Activated CD8-positive, alpha-beta memory T cell treated with anti-CD3 and anti-CD28 coated beads, Interleukin-2, amount 10 ng/mL, durations not matched to agents 7 days and 5 days (primary cell): ENCODE measurements at regions not wholly inside any gene's neighbourhood (a gene's known extent, or its start where the extent isn't known, plus 50 kb on each side); places are given as distances from the start of the nearest gene placed in this dataset.
"Not testable (repeated sequence)": the region's sequence is repeated elsewhere in the genome, so short reads cannot be mapped to it uniquely, and the experiment has no call there.

Experiments used
- ATAC-seq: fragments of 150-1000 bp; cut with Tn5 transposase; one replicate; pipeline ENCODE4 v1.10.0; 2021; ENCODE audit warnings: moderate library complexity
- CTCF ChIA-PET: fragments of 350-600 bp; sonication (Branson Sonifier 250); formaldehyde crosslinking; loops from one replicate; lab custom pipeline; 2021; ENCODE audit warnings: antibody characterized with exemption; lab: Charles Lee
- DNase-seq: peaks from one replicate; pipeline ENCODE4 v3.0.0-alpha.2; 2020
- H3K27ac Mint-ChIP-seq: one replicate; pipeline ENCODE4 v1.8.0; 2021; ENCODE audit warnings: mild to moderate bottlenecking, mixed read lengths
- H3K27me3 Mint-ChIP-seq: one replicate; pipeline ENCODE4 v1.8.0; 2021; ENCODE audit warnings: mixed read lengths
- H3K36me3 Mint-ChIP-seq: one replicate; pipeline ENCODE4 v1.8.0; 2021; ENCODE audit warnings: mild to moderate bottlenecking, mixed read lengths
- H3K4me1 Mint-ChIP-seq: one replicate; pipeline ENCODE4 v1.8.0; 2021; ENCODE audit warnings: mixed read lengths
- H3K4me3 Mint-ChIP-seq: one replicate; pipeline ENCODE4 v1.8.0; 2021; ENCODE audit warnings: mild to moderate bottlenecking, moderate library complexity, mixed read lengths
- H3K9me3 Mint-ChIP-seq: one replicate; pipeline ENCODE4 v1.8.0; 2022; ENCODE audit warnings: low read depth, mixed read lengths

- Mint-ChIP-seq H3K4me3 (no peak overlapping the region), H3K36me3 (peaks cover 20% of the 10 kb centered on the region), H3K9me3 (peaks cover 5% of the 10 kb centered on the region), H3K27me3 (peaks cover 2% of the 10 kb centered on the region), H3K27ac (peak overlapping the region; percentile 77), H3K4me1 (peaks cover 65% of the 10 kb centered on the region)
- DNase-seq (no peak), ATAC-seq (no peak)
- CTCF ChIA-PET = interaction anchor here (1.0 to 2.2 kb wide), 8 partner anchors 11 to 119 kb away, joined by 3 to 11 read pairs (median 4); no protein-coding TSS in a partner anchor
Observed at GRCh38 chr11:35046681-35047080, 92.3 kb upstream of the CD44 start.

GRCh38 chr11:35047179-35047578 is 91.8 kb upstream of the CD44 start:
- DNase-seq (peak; percentile 78), ATAC-seq (peak; percentile 50)
- no peak overlapping the region for H3K4me3 Mint-ChIP-seq
- peaks cover 62% of the 10 kb centered on the region for H3K4me1 Mint-ChIP-seq
- H3K9me3 Mint-ChIP-seq = peaks cover 5% of the 10 kb centered on the region
- H3K27ac Mint-ChIP-seq = peak overlapping the region; percentile 77
- CTCF ChIA-PET = interaction anchor here (0.7 to 2.2 kb wide), 12 partner anchors 11 to 121 kb away, joined by 3 to 11 read pairs (median 4); no protein-coding TSS in a partner anchor
- peaks cover 2% of the 10 kb centered on the region for H3K27me3 Mint-ChIP-seq
- H3K36me3 Mint-ChIP-seq = peaks cover 20% of the 10 kb centered on the region

- ATAC-seq (no peak), DNase-seq (no peak)
- Mint-ChIP-seq H3K27ac (peak overlapping the region; percentile 77), H3K4me3 (no peak overlapping the region), H3K9me3 (peaks cover 5% of the 10 kb centered on the region), H3K27me3 (peaks cover 2% of the 10 kb centered on the region), H3K4me1 (peaks cover 59% of the 10 kb centered on the region), H3K36me3 (peaks cover 20% of the 10 kb centered on the region)
- CTCF ChIA-PET = interaction anchor here (0.7 to 2.2 kb wide), 12 partner anchors 10 to 121 kb away, joined by 3 to 11 read pairs (median 4); no protein-coding TSS in a partner anchor
Observed at GRCh38 chr11:35047769-35048168, 91.2 kb upstream of the CD44 start.

DNA sequence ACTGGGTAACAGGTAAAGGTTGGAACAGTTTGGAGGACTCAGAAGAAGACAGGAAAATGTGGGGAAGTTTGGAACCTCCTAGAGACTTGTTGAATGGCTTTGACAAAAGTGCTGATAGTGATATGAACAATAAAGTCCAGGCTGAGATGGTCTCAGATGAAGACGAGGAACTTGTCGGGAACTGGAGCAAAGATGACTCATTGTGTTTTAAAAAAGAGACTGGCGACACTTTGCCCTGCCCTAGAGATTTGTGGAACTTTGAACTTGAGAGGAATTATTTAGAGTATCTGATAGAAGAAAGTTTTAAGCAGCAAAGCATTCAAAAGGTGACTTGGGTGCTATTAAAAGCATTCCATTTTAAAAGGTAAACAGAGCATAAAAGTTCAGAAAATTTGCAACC is 90.6 kb upstream of the CD44 start:
- not testable (repeated sequence) for H3K4me3 Mint-ChIP-seq, ATAC-seq, H3K9me3 Mint-ChIP-seq, H3K27me3 Mint-ChIP-seq, DNase-seq
- H3K27ac Mint-ChIP-seq = peak overlapping the region; percentile 77
- CTCF ChIA-PET = interaction anchor here (0.9 to 2.2 kb wide), 4 partner anchors 9 to 117 kb away, joined by 3 to 11 read pairs (median 4); no protein-coding TSS in a partner anchor
- peaks cover 57% of the 10 kb centered on the region for H3K4me1 Mint-ChIP-seq
- peaks cover 21% of the 10 kb centered on the region for H3K36me3 Mint-ChIP-seq

DNA sequence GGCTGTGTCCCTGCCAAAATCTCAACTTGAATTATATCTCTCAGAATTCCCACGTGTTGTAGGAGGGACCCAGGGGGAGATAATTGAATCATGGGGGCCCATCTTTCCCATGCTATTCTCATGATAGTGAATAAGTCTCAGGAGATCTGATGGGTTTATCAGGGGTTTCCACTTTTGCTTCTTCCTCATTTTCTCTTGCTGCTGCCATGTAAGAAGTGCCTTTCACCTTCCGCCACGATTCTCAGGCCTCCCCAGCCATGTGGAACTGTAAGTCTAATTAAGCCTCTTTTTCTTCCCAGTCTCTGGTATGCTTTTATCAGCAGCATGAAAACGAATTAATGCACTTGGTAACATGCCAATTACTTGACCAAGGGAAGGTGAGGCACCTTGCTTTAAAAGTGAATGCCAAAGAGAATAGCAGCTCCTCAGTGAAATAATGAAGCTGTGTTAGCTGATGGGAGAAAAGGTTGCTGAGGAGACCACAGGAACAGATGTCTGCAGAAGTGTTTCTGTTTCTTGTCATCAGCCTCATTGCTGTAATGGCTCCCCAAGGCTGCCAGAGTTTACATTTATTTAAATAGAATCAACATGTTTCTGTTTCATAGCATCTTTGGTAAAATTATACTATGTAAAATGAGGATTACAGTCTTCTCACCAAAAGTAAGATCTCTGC is 89.0 kb upstream of the CD44 start:
- H3K4me1 Mint-ChIP-seq = peaks cover 53% of the 10 kb centered on the region
- no peak for ATAC-seq
- peak overlapping the region; percentile 49 for H3K4me3 Mint-ChIP-seq
- peaks cover 7% of the 10 kb centered on the region for H3K9me3 Mint-ChIP-seq
- peaks cover 19% of the 10 kb centered on the region for H3K36me3 Mint-ChIP-seq
- DNase-seq = no peak
- peaks cover 1% of the 10 kb centered on the region for H3K27me3 Mint-ChIP-seq
- H3K27ac Mint-ChIP-seq = peak overlapping the region; percentile 76
- CTCF ChIA-PET = interaction anchor here (1.4 to 2.1 kb wide), 2 partner anchors 11 to 89 kb away, joined by 4 read pairs; partner anchors contain the start of gene CD44

DNA sequence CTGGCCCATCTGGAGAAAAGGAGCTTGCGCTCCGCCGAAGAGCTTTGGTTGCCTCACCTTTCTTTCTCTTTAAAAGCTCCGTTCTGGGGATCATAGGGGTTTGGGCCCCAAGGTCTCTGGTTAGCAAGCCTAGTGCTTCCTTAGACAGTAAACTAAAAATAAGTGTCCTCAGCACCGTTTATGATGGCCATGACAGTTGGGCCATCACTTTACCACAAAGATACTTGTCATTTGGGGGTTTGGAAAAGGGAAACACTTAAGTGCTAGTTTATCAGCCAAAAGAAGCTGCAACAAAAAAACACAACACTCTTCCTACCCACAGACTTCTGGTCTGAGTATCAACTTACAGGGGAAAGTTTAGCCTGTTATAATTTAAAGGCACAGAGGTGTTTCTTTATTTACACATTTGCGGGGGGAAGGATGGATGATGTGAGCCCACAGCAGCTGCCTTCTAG is 88.4 kb upstream of the CD44 start:
- Mint-ChIP-seq H3K9me3 (peaks cover 7% of the 10 kb centered on the region), H3K27ac (peak overlapping the region; percentile 76), H3K4me3 (peak overlapping the region; percentile 49), H3K36me3 (peaks cover 18% of the 10 kb centered on the region), H3K27me3 (no peaks in the 10 kb centered on the region), H3K4me1 (peaks cover 47% of the 10 kb centered on the region)
- DNase-seq (no peak), ATAC-seq (no peak)
- CTCF ChIA-PET = interaction anchor here (0.9 to 2.1 kb wide), 4 partner anchors 10 to 185 kb away, joined by 3 to 6 read pairs (median 4); partner anchors contain the start of gene CD44

GRCh38 chr11:35056391-35057093 is 82.4 kb upstream of the CD44 start:
- no peak overlapping the region for H3K4me3 Mint-ChIP-seq
- H3K4me1 Mint-ChIP-seq = peaks cover 25% of the 10 kb centered on the region
- peaks cover 25% of the 10 kb centered on the region for H3K36me3 Mint-ChIP-seq
- ATAC-seq = no peak
- no peak overlapping the region for H3K27ac Mint-ChIP-seq
- H3K9me3 Mint-ChIP-seq = peaks cover 14% of the 10 kb centered on the region
- no peak for DNase-seq
- CTCF ChIA-PET = interaction anchor here (1.0 to 1.1 kb wide), 2 partner anchors 16 to 22 kb away, joined by 3 to 4 read pairs; no protein-coding TSS in a partner anchor
- H3K27me3 Mint-ChIP-seq = no peaks in the 10 kb centered on the region

GRCh38 chr11:35057926-35058668 is 80.9 kb upstream of the CD44 start:
- ATAC-seq = no peak
- Mint-ChIP-seq H3K36me3 (peaks cover 25% of the 10 kb centered on the region), H3K4me3 (no peak overlapping the region), H3K27me3 (no peaks in the 10 kb centered on the region), H3K4me1 (peaks cover 25% of the 10 kb centered on the region), H3K9me3 (peaks cover 14% of the 10 kb centered on the region), H3K27ac (no peak overlapping the region)
- CTCF ChIA-PET = interaction anchor here (1.1 kb wide), 3 partner anchors 9 to 20 kb away, joined by 3 read pairs; no protein-coding TSS in a partner anchor
- DNase-seq = no peak

GRCh38 chr11:35058669-35059434 is 80.1 kb upstream of the CD44 start:
- Mint-ChIP-seq H3K4me1 (peaks cover 25% of the 10 kb centered on the region), H3K36me3 (peaks cover 24% of the 10 kb centered on the region), H3K27me3 (no peaks in the 10 kb centered on the region), H3K27ac (peak overlapping the region; percentile 43), H3K4me3 (no peak overlapping the region), H3K9me3 (peaks cover 12% of the 10 kb centered on the region)
- no peak for ATAC-seq
- DNase-seq = no peak
- CTCF ChIA-PET = interaction anchor here (1.1 to 1.6 kb wide), 2 partner anchors 11 to 12 kb away, joined by 3 to 4 read pairs; no protein-coding TSS in a partner anchor

DNA sequence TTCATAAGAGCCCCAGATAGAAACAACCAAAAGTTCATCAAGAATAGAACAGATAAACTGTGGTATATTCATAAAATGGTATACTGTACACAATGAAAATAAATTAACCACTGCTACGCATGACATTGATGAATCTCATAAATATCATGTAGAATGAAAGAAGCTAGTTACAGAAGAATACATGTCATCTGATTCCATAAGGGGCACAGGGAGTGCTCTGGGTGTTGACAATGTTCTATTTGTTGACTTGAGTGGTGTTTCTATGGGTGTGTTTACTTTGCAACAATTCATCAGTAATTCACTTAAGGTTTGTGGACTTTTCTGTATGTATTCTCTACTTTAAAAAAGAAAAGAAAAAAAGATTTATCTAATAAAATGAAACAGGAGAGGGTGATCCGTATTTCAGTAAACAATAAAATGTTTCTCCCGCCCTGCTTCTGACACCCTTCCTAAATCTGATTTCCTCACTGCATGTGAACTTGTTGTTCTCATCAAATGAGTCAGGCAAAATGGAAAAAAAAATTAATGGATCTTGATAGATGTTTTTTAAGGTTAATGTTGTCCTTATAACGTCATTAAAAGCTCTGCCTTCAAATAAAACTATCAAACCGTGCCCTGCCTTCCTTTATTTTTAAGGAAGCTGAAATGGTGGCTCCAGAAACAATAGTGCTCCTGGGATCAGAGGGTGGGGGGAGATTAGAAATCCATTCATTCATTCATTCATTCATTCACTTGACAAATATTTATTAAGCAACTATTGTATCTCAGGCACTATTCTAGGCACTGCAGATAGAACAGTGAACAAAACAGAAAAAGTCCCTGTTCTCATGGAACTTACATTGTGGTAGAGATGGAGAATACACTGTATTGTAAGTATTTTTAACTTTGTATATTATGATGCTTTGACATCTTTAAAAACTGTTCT is 77.2 kb upstream of the CD44 start:
- CTCF ChIA-PET = interaction anchor here (2.0 kb wide), 1 partner anchor 11 kb away, joined by 4 read pairs; no protein-coding TSS in a partner anchor
- Mint-ChIP-seq H3K27me3 (peaks cover 10% of the 10 kb centered on the region), H3K27ac (no peak overlapping the region), H3K4me1 (peaks cover 32% of the 10 kb centered on the region), H3K4me3 (no peak overlapping the region), H3K36me3 (peaks cover 24% of the 10 kb centered on the region), H3K9me3 (peaks cover 8% of the 10 kb centered on the region)
- ATAC-seq = no peak
- DNase-seq = no peak

GRCh38 chr11:35063488-35063931 is 75.5 kb upstream of the CD44 start:
- H3K4me1 Mint-ChIP-seq = peaks cover 34% of the 10 kb centered on the region
- peaks cover 13% of the 10 kb centered on the region for H3K27me3 Mint-ChIP-seq
- CTCF ChIA-PET = interaction anchor here (0.8 to 1.2 kb wide), 2 partner anchors 20 to 48 kb away, joined by 3 read pairs; no protein-coding TSS in a partner anchor
- DNase-seq (no peak), ATAC-seq (no peak)
- H3K36me3 Mint-ChIP-seq = peaks cover 23% of the 10 kb centered on the region
- peaks cover 3% of the 10 kb centered on the region for H3K9me3 Mint-ChIP-seq
- H3K27ac Mint-ChIP-seq = no peak overlapping the region
- H3K4me3 Mint-ChIP-seq = no peak overlapping the region
